GM19438 (cell line): ENCODE measurements at regions not wholly inside any gene's neighbourhood (a gene's known extent, or its start where the extent isn't known, plus 50 kb on each side); places are given as distances from the start of the nearest gene placed in this dataset.
"Not testable (repeated sequence)": the region's sequence is repeated elsewhere in the genome, so short reads cannot be mapped to it uniquely, and the experiment has no call there.

Source experiments
- ATAC-seq: cut with Tn5 transposase; IDR thresholded peaks from one replicate; pipeline ENCODE4 v1.9.1; 2021; ENCODE audit warnings: low read depth; ENCODE audit not compliant: unreplicated experiment

DNA sequence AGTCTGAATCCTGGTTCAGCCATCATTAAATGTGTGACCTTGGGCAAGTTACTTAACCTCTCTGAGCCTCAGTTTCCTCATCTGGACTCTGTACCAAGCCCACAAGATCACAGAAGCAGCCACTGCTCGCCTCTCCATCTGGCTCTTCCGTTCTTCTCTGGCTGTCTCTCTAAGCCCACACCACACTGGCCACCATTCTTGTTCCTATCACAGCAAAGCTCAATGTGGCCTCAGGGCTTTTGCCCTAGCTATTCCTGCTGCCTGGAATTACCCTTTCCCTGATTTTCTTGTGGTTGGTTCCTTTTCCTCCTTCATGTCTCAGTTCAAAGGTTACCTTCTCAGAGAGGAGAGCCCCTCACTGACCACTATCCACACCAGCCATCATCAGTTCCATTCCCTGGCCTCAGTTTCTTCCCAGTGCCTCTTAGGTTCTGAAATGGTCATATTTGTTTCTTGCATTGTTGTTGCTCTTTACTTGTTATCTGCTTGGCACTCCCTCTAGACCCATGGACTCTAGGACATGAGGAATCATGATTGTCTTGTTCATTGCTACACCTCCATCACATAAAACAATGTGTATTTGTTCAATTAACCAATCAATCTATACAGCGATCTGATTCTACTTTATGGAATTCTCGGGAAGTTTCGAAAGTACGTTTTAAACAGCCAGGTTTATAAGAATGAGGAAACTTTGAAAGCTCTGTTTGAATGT lies 56.5 kb upstream of the PTPN1 start:
- ATAC-seq, result no peak

DNA sequence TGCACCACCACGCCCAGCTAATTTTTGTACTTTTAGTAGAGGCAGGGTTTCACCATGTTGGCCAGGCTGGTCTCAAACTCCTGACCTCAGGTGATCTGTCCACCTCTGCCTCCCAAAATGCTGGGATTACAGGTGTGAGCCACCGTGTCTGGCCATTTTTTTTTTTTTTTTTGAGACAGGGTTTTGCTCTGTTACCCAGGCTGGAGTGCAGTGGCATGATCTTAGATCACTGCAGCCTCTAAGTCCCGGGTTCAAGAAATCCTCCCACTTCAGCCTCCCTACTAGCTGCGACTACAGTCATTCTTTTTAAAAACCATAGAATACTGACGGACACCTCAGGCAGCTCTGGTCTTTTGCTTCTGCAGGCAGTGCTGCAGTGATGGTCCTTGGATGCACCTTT lies 54.9 kb upstream of the PTPN1 start:
- ATAC-seq, result not testable (repeated sequence)

DNA sequence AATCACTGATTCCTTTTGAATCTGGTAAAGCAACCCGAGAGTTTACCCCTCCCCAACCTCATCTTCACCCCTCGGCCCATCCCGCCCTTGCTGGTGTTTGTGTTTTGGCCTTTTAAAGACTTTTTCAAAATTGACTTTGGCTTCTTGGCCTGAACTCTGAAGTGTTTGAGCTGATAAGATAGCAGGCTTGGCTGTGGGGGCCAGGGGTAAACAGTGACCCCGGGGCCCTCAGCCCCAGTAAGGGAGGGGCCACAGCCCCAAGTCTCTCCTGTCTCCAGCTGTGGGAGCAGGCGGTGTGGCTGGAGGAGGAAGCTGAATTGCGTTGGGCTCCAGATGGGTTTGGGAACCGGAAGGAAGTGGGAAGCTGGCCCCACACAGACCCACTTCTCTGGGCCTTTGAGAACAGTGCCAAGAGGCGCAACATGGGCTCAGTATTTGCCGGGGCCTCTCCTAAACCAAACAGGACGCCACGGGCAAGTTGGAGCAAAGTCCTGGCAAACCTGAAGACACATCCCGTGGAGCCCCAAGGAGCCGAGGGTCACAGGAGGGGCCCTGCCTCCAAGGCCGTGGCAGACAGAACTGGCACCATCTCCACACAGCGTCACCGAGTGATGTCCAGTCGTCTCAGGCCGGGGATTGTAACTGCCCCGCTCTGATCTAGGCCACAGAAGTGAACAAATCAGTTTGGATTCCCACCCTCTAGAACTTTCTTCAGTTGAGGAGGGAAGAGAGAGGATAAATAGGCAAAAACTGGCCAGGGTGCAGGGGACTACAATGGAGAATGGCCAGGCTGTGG lies 54.3 kb upstream of the PTPN1 start:
- no peak for ATAC-seq

DNA sequence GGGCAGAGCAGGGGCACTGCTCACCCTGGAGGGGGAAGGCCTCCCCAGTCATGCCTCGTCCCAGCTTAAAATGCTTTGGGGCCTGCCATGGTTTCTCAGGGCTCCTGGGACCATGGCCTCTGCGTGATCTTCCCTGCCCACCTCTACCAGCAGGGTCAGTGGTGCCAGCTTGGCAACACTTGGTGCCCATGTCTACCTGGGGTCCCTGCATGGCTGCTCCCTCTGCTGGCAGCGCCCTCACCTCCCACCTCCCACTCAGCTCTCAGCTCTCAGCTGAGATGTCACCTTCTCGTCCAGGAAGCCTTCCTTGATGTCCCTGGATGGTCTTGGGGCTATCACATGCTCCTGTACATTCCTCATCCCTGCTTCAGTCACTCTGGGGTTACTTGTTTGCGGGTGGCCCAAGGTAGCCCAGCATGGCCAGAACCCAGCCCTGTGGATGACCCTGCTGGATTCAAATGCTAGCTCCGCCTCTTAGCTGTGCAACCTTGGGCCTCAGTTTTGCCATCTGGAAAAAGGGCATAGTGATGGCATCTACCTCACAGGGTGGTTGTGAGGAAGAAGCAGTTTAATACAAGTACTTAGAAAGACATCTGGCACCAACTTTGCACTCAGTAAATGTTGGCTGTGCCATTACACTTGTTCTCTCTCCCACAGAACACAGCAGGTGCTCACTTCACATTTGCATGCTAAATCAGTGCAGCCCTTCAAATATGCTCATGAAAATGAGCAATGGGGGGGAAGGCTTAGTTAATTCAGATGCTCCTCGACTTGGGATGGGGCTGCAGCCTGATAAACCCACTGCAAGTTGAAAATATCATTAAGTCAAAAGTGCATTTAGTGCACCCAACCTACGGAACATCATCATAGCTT lies 53.5 kb upstream of the PTPN1 start:
- ATAC-seq, result no peak

DNA sequence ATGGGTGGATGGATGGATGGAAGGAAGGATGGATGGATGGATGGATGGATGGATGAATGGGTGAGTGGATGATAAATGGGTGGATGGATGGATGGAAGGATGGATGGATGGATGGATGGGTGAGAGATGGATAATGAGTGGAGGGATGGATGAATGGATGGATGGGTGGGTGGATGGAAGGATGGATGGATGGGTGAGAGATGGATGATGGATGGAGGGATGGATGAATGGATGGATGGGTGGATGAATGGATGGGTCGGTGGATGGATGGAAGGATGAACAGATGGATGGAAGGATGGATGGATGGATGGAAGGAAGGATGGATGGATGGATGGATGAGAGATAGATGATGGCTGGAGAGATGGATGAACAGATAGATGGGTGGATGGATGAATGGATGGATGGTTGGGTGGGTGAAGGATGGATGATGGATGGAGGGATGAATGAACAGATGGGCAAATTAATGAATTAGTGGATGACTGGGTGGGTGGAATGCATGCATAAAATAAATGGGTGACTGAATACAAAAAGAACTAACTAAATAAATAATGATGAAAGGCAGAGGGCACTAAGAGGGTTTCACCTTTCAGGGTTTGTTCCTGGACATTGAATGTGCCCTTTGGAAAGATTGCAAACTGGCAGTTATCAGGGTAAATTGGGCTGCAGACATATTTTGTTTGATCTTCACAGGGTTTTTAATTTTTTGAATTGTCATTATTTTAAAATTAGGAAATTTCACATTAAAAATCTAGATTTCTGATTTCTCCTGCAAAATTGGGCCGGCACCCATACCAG lies 50.9 kb upstream of the PTPN1 start:
- no peak for ATAC-seq

DNA sequence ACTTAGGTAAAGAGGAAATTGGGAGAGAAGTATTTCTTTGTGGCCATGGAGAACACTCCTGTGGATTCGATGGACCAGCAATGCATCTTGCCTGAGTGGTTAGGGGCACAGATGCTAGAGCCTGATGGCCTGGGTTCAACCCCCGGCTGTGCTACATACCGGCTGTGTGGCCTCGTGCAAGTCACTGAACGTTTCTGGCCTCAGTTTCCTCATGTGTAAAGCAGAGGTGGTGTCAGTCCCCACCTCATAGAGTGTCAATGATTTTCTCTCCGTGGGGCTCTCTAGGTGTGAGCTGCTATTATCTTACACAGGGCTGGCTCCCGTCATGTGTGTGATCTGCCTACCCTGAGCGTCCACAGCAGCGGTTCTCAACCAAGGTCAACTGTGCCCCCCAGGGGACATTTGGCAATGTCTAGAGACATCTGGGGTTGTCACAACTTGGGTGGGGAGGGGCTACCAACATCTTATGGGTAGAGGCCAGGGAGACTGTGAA lies 50.0 kb upstream of the PTPN1 start:
- ATAC-seq, result no peak
